Endothelial cell of umbilical vein (primary cell): ENCODE measurements at regions not wholly inside any gene's neighbourhood (a gene's known extent, or its start where the extent isn't known, plus 50 kb on each side); places are given as distances from the start of the nearest gene placed in this dataset.

ENCODE experiments used
- BruUV-seq: library from RNA; stranded (reverse); fragments of 400-500 nt; replicated peaks from 2 replicates; lab custom pipeline; 2021; lab: Mats Ljungman, UMichigan
- CTCF ChIA-PET: fragments of 300-600, 350-600 bp; sonication (Branson Sonifier 250); formaldehyde crosslinking; loops from one replicate; lab custom pipeline; 2021; ENCODE audit warnings: antibody characterized with exemption, inconsistent platforms; lab: Charles Lee
- POLR2A ChIA-PET: fragments of 300-600, 350-600 bp; sonication (Branson Sonifier 250); formaldehyde crosslinking; loops from one replicate; lab custom pipeline; 2021; ENCODE audit warnings: antibody characterized with exemption, inconsistent platforms; lab: Charles Lee
- DNase-seq: peaks from one replicate; pipeline ENCODE4 v3.0.0-alpha.2; 2011; ENCODE audit warnings: low read depth, low spot score
- FAIRE-seq: peaks from 2 replicates; lab custom pipeline; 2011; peaks lifted over from hg19 to GRCh38; lab: Jason Lieb, UNC
- H2AFZ ChIP-seq: 2 replicates; pipeline ENCODE4 v1.6.0; 2012; ENCODE audit warnings: low read depth, low read length, control low read depth, inconsistent platforms
- H3K27ac ChIP-seq: 2 replicates; pipeline ENCODE4 v1.5.1; 2011; ENCODE audit warnings: low read depth, mild to moderate bottlenecking, control low read depth, low read length, moderate library complexity; ENCODE audit not compliant: insufficient read depth
- H3K27me3 ChIP-seq, 2 experiments: 2 replicates each; pipeline versions ENCODE4 v1.6.0 to v1.6.1; 2011; ENCODE audit warnings: low read length in 2 of 2, mixed read lengths in 1 of 2; ENCODE audit not compliant: control insufficient read depth in 2 of 2, insufficient read depth in 2 of 2
- H3K36me3 ChIP-seq, 2 experiments: 2 replicates in 1 of 2; 3 replicates in 1 of 2; pipeline ENCODE4 v1.5.1; 2011; ENCODE audit warnings: low read length in 2 of 2, mild to moderate bottlenecking in 1 of 2, moderate library complexity in 1 of 2; ENCODE audit not compliant: control insufficient read depth in 2 of 2, insufficient read depth in 2 of 2; ENCODE audit errors: extremely low read depth in 1 of 2
- H3K4me1 ChIP-seq: 3 replicates; pipeline ENCODE4 v1.5.1; 2011; ENCODE audit warnings: mild to moderate bottlenecking, low read length; ENCODE audit not compliant: control insufficient read depth, insufficient read depth; ENCODE audit errors: extremely low read depth
- H3K4me2 ChIP-seq: 2 replicates; pipeline ENCODE4 v1.6.1; 2011; ENCODE audit warnings: low read length, control low read depth, mixed read lengths; ENCODE audit not compliant: insufficient read depth
- H3K4me3 ChIP-seq, 3 experiments: fragments of 200-600 bp in 1 of 3; sonication (generic), shearing (Covaris generic) in 1 of 3; replicated peaks in 1 of 3; 2 replicates each; pipeline ENCODE4 v1.5.1; 2011 to 2016; ENCODE audit warnings: control low read depth in 3 of 3, low read length in 3 of 3, mild to moderate bottlenecking in 2 of 3, inconsistent platforms in 1 of 3, low read depth in 1 of 3, moderate library complexity in 1 of 3; ENCODE audit not compliant: insufficient read depth in 1 of 3
- H3K79me2 ChIP-seq: 2 replicates; pipeline ENCODE4 v1.6.0; 2012; ENCODE audit warnings: low read length, inconsistent platforms; ENCODE audit not compliant: control insufficient read depth, insufficient read depth
- H3K9ac ChIP-seq: replicated peaks from 2 replicates; pipeline ENCODE3; 2011; ENCODE audit warnings: low read length, control low read depth; ENCODE audit not compliant: insufficient read depth; ENCODE audit errors: extremely low read depth
- H3K9me1 ChIP-seq: replicated peaks from 3 replicates; pipeline ENCODE4 v1.6.0; 2011; ENCODE audit warnings: mild to moderate bottlenecking, low read length; ENCODE audit not compliant: control insufficient read depth, insufficient read depth; ENCODE audit errors: extremely low read depth
- H3K9me3 ChIP-seq: replicated peaks from 2 replicates; pipeline ENCODE4 v1.5.1; 2012; ENCODE audit warnings: low read length, inconsistent platforms; ENCODE audit not compliant: control insufficient read depth, insufficient read depth
- H4K20me1 ChIP-seq: replicated peaks from 2 replicates; pipeline ENCODE3; 2011; ENCODE audit warnings: mild to moderate bottlenecking, low read length; ENCODE audit not compliant: control insufficient read depth, insufficient read depth; ENCODE audit errors: extremely low read depth
- CTCF ChIP-seq, 2 donors: IDR thresholded peaks; 1 replicate in 1 of 2; 2 replicates in 1 of 2; pipeline ENCODE4 v1.5.1; 2011; ENCODE audit warnings: low read length in 2 of 2, mild to moderate bottlenecking in 2 of 2, moderate library complexity in 2 of 2, control low read depth in 1 of 2, inconsistent platforms in 1 of 2, low read depth in 1 of 2; ENCODE audit not compliant: insufficient read depth in 1 of 2; ENCODE audit errors: extremely low read depth in 1 of 2
- EZH2 ChIP-seq: IDR thresholded peaks from 2 replicates; pipeline ENCODE4 v1.6.1; 2012; ENCODE audit warnings: borderline replicate concordance, low read depth, mild to moderate bottlenecking, moderate library complexity, low read length, inconsistent platforms; ENCODE audit not compliant: severe bottlenecking
- FOS ChIP-seq: IDR thresholded peaks from 2 replicates; pipeline ENCODE4 v1.6.1; 2011; ENCODE audit warnings: mild to moderate bottlenecking, low read length, moderate library complexity, borderline replicate concordance; ENCODE audit not compliant: insufficient read depth
- GATA2 ChIP-seq: IDR thresholded peaks from 2 replicates; pipeline ENCODE4 v1.7.0; 2011; ENCODE audit warnings: low read depth, mild to moderate bottlenecking, moderate library complexity, mixed read lengths, low read length; ENCODE audit not compliant: insufficient read length, insufficient read depth
- JUN ChIP-seq: IDR thresholded peaks from 2 replicates; pipeline ENCODE4 v1.6.1; 2011; ENCODE audit warnings: borderline replicate concordance, low read depth; ENCODE audit not compliant: insufficient read length, insufficient read depth
- MAX ChIP-seq: IDR thresholded peaks from 2 replicates; pipeline ENCODE4 v1.6.1; 2011; ENCODE audit not compliant: insufficient read depth, insufficient read length
- MYC ChIP-seq: IDR thresholded peaks from one replicate; pipeline ENCODE4 v1.6.1; 2011; ENCODE audit warnings: mild to moderate bottlenecking, low read depth, low read length
- POLR2A ChIP-seq: IDR thresholded peaks from 2 replicates; pipeline ENCODE4 v1.6.1; 2012; ENCODE audit warnings: low read depth, mild to moderate bottlenecking, control low read depth, low read length
- POLR2AphosphoS5 ChIP-seq: IDR thresholded peaks from 2 replicates; pipeline ENCODE4 v1.6.1; 2012; ENCODE audit warnings: low read depth, mild to moderate bottlenecking, control low read depth, low read length, moderate library complexity; ENCODE audit not compliant: insufficient read depth
- dilution Hi-C: fragments of 300-500 bp; cut with MboI; formaldehyde crosslinking; loops from one replicate; pipeline ENCODE4 v1.15.0; 2019; ENCODE audit warnings: low sequenced_read_pairs; ENCODE audit not compliant: extremely low pct_ligation_motif_present
- intact Hi-C: fragments of 100-400 bp; cut with micrococcal nuclease; formaldehyde crosslinking; loops from one replicate; pipeline ENCODE4 v1.10.0; 2022

- Histone ChIP-seq H3K27me3 (no peaks in the 10 kb centered on the region), H3K79me2 (no peaks in the 10 kb centered on the region), H3K27ac (no peak overlapping the region), H2AFZ (no peak overlapping the region), H3K4me3 (no peak overlapping the region), H3K9me3 (peaks cover 3% of the 10 kb centered on the region), H3K9ac (no peak overlapping the region), H3K9me1 (no peaks in the 10 kb centered on the region), H3K36me3 (no peaks in the 10 kb centered on the region), H4K20me1 (no peaks in the 10 kb centered on the region), H3K4me2 (no peak overlapping the region), H3K4me1 (no peaks in the 10 kb centered on the region)
- ChIA-PET POLR2A (no interaction called here), CTCF (no interaction called here)
- BruUV-seq: no TSS peak
- dilution Hi-C loops (no loop called here), intact Hi-C loops (no loop called here)
- DNase-seq (no peak), FAIRE-seq (no peak)
- TF ChIP-seq FOS: no peak
- no peak for TF ChIP-seq POLR2AphosphoS5
- TF ChIP-seq EZH2: no peak
- no peak for TF ChIP-seq MAX
- TF ChIP-seq GATA2: no peak
- no peak for TF ChIP-seq MYC
- no peak for TF ChIP-seq POLR2A
- TF ChIP-seq CTCF (IDR thresholded peaks at IDR 0.05; ENCODE audit: extremely low read depth in 1 of 2, insufficient read depth in 1 of 2, low read depth in 1 of 2, low read length in 2 of 2): no peak
- no peak for TF ChIP-seq JUN
Observed at GRCh38 chr9:102770704-102771103, 224.4 kb upstream of the CYLC2 start.
